ENCODE measurements at regions not wholly inside any gene's neighbourhood (a gene's known extent, or its start where the extent isn't known, plus 50 kb on each side); places are given as distances from the start of the nearest gene placed in this dataset.

- no peak for TF ChIP-seq GATA3 (IDR thresholded peaks at IDR 0.05; ENCODE audit: low read depth, low read length)
Measured at GRCh38 chr12:115657081-115658013, 620.1 kb downstream of the MED13L start.

GRCh38 chr12:115650026-115650425 lies 627.5 kb downstream of the MED13L start:
- TF ChIP-seq GATA2 (IDR thresholded peaks at IDR 0.05; ENCODE audit: low read depth, low read length) (no peak), GATA3 (IDR thresholded peaks at IDR 0.05; ENCODE audit: low read depth, low read length) (no peak)

GRCh38 chr12:115648463-115648862 lies 629.0 kb downstream of the MED13L start:
- TF ChIP-seq GATA3 (IDR thresholded peaks at IDR 0.05; ENCODE audit: low read depth, low read length) (no peak), GATA2 (IDR thresholded peaks at IDR 0.05; ENCODE audit: low read depth, low read length) (no peak)

GRCh38 chr12:115646210-115646609 lies 631.3 kb downstream of the MED13L start:
- TF ChIP-seq GATA3 (IDR thresholded peaks at IDR 0.05; ENCODE audit: low read depth, low read length) (no peak), GATA2 (IDR thresholded peaks at IDR 0.05; ENCODE audit: low read depth, low read length) (no peak)

GRCh38 chr12:115640929-115641328 lies 636.6 kb downstream of the MED13L start:
- TF ChIP-seq GATA2 (IDR thresholded peaks at IDR 0.05; ENCODE audit: low read depth, low read length) = no peak
- no peak for TF ChIP-seq GATA3 (IDR thresholded peaks at IDR 0.05; ENCODE audit: low read depth, low read length)

- TF ChIP-seq GATA2 (IDR thresholded peaks at IDR 0.05; ENCODE audit: low read depth, low read length) (no peak), GATA3 (IDR thresholded peaks at IDR 0.05; ENCODE audit: low read depth, low read length) (no peak)
Measured at GRCh38 chr12:115639648-115640012, 637.9 kb downstream of the MED13L start.

- TF ChIP-seq GATA3 (IDR thresholded peaks at IDR 0.05; ENCODE audit: low read depth, low read length) (no peak), GATA2 (IDR thresholded peaks at IDR 0.05; ENCODE audit: low read depth, low read length) (no peak)
Measured at GRCh38 chr12:115638733-115639647, 638.5 kb downstream of the MED13L start.

- no peak for TF ChIP-seq GATA2 (IDR thresholded peaks at IDR 0.05; ENCODE audit: low read depth, low read length)
- TF ChIP-seq GATA3 (IDR thresholded peaks at IDR 0.05; ENCODE audit: low read depth, low read length) = no peak
Measured at GRCh38 chr12:115636546-115636945, 640.9 kb downstream of the MED13L start.

- TF ChIP-seq GATA3 (IDR thresholded peaks at IDR 0.05; ENCODE audit: low read depth, low read length) (no peak), GATA2 (IDR thresholded peaks at IDR 0.05; ENCODE audit: low read depth, low read length) (no peak)
Measured at GRCh38 chr12:115632308-115632707, 645.2 kb downstream of the MED13L start.

- no peak for TF ChIP-seq GATA2 (IDR thresholded peaks at IDR 0.05; ENCODE audit: low read depth, low read length)
- TF ChIP-seq GATA3 (IDR thresholded peaks at IDR 0.05; ENCODE audit: low read depth, low read length) = no peak
Measured at GRCh38 chr12:115630136-115630535, 647.4 kb downstream of the MED13L start.

- TF ChIP-seq GATA2 (IDR thresholded peaks at IDR 0.05; ENCODE audit: low read depth, low read length) (no peak), GATA3 (IDR thresholded peaks at IDR 0.05; ENCODE audit: low read depth, low read length) (peak; percentile 51; the same call in 1 of the 2 replicates)
Measured at GRCh38 chr12:115626210-115626609, 651.3 kb downstream of the MED13L start.

GRCh38 chr12:115623764-115624334 lies 653.6 kb downstream of the MED13L start:
- TF ChIP-seq GATA3 (IDR thresholded peaks at IDR 0.05; ENCODE audit: low read depth, low read length) (no peak), GATA2 (IDR thresholded peaks at IDR 0.05; ENCODE audit: low read depth, low read length) (peak; percentile 89)

GRCh38 chr12:115623275-115623674 lies 654.2 kb downstream of the MED13L start:
- no peak for TF ChIP-seq GATA2 (IDR thresholded peaks at IDR 0.05; ENCODE audit: low read depth, low read length)
- no peak for TF ChIP-seq GATA3 (IDR thresholded peaks at IDR 0.05; ENCODE audit: low read depth, low read length)

GRCh38 chr12:115620816-115621215 lies 656.7 kb downstream of the MED13L start:
- TF ChIP-seq GATA2 (IDR thresholded peaks at IDR 0.05; ENCODE audit: low read depth, low read length) = no peak
- no peak for TF ChIP-seq GATA3 (IDR thresholded peaks at IDR 0.05; ENCODE audit: low read depth, low read length)
